Fibroblast of mammary gland (primary cell): ENCODE measurements at regions not wholly inside any gene's neighbourhood (a gene's known extent, or its start where the extent isn't known, plus 50 kb on each side); places are given as distances from the start of the nearest gene placed in this dataset.
"Not testable (repeated sequence)": the region's sequence is repeated elsewhere in the genome, so short reads cannot be mapped to it uniquely, and the experiment has no call there.

ENCODE experiments used
- DNase-seq: peaks from one replicate; pipeline ENCODE4 v3.0.0-alpha.2; 2010; ENCODE audit warnings: low read depth
- H3K4me3 ChIP-seq: 2 replicates; pipeline ENCODE4 v1.5.1; 2011; ENCODE audit warnings: low read depth, mild to moderate bottlenecking, low read length, moderate library complexity; ENCODE audit not compliant: control insufficient read depth
- TF ChIP-seq, protein P1 (sequence below): conservative IDR thresholded peaks from 2 replicates; pipeline ENCODE4 v1.5.1; 2011; ENCODE audit warnings: low read depth, low read length, inconsistent platforms; ENCODE audit not compliant: control insufficient read depth, insufficient read depth

DNA sequence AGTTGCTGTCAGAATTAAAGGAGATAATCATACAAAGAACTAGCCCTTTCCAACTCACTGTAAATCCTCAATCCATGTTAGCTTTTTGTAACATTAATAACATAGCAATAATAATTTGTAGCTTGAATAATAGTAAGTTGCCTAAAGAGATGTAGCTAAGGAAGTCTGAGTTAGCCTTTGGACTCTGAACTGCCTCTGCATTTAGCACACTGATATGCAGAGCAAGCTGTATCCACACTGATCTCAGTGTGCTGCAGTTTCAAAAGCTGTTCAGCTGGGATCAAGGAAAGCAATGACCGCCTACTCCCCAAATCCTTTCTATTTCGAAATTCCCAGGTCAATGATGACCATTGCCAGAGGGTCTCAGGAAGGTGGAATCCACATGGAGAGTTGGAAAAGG, 99.3 kb upstream of the IFNG-AS1 start:
- no peak overlapping the region for H3K4me3 ChIP-seq
- DNase-seq = no peak
- TF ChIP-seq, protein P1, sequence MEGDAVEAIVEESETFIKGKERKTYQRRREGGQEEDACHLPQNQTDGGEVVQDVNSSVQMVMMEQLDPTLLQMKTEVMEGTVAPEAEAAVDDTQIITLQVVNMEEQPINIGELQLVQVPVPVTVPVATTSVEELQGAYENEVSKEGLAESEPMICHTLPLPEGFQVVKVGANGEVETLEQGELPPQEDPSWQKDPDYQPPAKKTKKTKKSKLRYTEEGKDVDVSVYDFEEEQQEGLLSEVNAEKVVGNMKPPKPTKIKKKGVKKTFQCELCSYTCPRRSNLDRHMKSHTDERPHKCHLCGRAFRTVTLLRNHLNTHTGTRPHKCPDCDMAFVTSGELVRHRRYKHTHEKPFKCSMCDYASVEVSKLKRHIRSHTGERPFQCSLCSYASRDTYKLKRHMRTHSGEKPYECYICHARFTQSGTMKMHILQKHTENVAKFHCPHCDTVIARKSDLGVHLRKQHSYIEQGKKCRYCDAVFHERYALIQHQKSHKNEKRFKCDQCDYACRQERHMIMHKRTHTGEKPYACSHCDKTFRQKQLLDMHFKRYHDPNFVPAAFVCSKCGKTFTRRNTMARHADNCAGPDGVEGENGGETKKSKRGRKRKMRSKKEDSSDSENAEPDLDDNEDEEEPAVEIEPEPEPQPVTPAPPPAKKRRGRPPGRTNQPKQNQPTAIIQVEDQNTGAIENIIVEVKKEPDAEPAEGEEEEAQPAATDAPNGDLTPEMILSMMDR = no peak

DNA sequence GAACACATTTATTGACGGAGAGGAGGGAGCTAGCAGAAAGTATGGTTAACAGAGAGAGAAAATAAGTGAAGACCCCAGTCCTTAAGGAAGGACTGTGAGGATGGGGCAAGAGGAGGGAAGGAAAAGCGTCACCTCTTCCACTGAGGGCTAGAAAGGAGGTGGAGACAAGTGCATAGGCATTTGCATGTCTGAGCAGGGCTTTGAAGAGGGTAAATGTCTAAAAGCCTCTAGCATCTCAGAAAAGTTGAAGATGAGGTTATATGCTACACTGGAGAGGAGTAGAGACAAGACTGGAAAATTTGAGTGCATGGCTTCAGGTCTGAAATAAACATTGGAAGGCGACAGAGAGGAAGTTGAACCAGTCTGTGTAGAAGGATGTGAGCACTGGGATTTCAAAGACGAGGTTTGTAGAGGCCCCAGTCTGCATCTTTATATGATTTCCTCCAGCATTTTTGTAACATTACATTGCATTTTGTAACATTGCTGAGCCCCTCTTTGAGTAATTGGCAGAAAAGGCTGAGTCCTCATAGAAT, 98.5 kb upstream of the IFNG-AS1 start:
- TF ChIP-seq, protein P1 = no peak
- no peak overlapping the region for H3K4me3 ChIP-seq
- DNase-seq = no peak

DNA sequence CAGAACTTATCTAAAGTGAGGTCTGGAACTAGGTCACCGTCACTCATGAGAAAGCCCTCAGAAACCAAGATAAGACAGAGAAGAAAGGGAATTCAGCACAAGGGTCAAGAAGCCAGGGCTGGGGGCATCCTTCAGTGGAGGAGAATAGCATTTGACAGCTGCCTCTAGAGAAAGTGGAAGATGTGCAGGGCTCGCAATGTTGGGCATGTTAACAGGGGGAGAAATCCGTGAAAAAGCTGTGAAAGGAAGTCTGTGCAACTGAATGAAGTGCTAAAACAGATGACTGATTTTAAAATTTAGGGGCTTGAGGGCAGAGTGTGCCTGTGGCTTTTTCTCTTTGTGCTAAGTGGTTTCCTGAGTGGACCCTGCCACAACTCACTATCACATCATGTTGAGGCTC, 97.7 kb upstream of the IFNG-AS1 start:
- H3K4me3 ChIP-seq = no peak overlapping the region
- no peak for DNase-seq
- TF ChIP-seq, protein P1 = no peak

DNA sequence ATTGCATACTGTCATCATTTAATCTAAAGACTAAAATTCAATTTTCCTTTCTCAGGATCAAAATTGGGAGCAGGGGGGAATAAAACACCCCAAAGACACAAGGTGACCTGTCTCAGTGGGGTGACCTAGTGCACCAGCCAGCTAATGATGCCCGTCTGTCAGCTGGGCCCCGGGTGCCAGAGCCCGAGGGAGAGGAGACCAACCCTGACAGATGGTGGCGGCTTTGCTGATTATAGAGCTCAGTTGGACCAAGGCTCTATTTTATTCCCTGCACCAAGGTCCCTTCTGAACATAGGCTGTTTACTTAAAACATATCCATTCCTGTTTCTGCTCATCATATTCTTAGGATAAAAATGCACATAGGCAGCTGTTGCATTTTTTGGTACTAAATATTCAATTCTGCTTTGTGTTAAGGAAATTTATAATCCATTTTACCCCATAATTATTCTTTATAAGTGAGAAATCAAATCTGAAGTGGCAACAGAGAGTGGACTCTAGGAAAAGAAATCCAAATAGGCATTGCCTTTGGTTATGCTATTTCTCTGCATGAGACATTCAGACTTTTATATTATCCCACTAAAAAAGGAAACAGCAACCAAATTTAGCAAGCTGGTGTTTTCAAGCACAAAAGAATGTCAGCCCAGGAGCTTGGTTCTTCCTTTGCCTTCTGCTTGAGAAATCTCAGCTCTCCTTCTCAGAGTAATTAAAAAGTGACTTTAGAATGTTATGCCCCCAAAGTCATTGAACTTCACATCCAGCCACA, 96.8 kb upstream of the IFNG-AS1 start:
- TF ChIP-seq, protein P1 = no peak
- H3K4me3 ChIP-seq = no peak overlapping the region
- no peak for DNase-seq

DNA sequence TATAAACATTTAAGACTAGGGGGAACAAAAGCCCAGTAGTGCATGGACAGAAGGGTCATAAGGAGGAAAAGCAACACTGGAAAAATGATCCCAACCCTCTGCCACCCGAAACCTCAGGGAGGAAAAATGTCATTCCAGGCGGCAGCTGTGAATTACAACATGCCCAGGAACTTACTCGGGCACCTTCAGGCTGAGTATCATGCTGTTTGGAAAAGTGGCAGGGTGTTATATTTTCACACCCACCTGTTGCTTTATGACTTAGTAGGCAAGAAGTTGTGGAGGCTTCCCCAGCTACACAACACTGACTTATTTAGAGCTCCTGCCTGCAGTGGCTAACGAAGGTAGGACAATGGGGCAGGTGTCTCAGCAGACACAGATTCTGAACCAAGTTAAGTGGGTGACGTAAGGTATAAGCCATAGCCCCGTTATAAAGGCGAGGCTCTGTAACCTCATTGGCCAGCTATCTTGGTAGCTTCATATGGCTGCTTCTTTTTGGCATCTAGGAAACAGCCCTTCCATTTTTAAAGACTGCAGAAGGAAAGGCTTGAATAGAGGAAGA, 96.1 kb upstream of the IFNG-AS1 start:
- no peak for DNase-seq
- TF ChIP-seq, protein P1 = no peak
- no peak overlapping the region for H3K4me3 ChIP-seq

DNA sequence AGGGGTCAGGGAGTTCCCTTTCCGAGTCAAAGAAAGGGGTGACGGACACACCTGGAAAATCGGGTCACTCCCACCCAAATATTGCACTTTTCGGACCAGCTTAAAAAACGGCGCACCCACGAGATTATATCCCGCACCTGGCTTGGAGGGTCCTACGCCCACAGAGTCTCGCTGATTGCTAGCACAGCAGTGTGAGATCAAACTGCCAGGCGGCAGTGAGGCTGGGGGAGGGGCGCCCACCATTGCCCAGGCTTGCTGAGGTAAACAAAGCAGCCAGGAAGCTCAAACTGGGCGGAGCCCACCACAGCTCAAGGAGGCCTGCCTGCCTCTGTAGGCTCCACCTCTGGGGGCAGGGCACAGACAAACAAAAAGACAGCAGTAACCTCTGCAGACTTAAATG, 88.8 kb upstream of the IFNG-AS1 start:
- DNase-seq, H3K4me3 ChIP-seq: not testable (repeated sequence)

DNA sequence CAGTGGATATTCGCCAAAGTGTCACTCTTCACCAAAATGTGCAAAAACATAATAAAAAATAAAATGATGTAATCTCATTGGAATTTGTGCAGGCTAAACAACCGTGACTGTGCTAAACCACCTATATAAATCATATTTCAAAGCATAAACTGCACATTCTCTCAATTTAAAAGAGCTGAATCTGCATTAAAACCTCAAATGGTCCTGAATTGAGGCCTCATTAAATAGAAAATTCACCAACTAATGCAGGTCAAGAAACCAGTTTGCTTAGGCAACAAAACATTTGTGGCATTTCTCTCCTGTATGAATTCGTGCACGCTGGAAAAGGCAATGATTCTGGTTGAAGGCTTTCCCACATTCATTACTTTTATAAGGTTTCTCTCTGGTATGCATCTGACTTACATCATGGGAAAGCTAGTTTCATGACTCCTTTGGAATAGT, 80.1 kb upstream of the IFNG-AS1 start:
- H3K4me3 ChIP-seq = no peak overlapping the region
- TF ChIP-seq, protein P1 = no peak
- DNase-seq = peak; percentile 41
